Thyroid gland (tissue), 4 donors: ENCODE measurements at regions not wholly inside any gene's neighbourhood (a gene's known extent, or its start where the extent isn't known, plus 50 kb on each side); places are given as distances from the start of the nearest gene placed in this dataset.

Experiments used
- CTCF ChIP-seq, 6 experiments: fragments of 200-600 bp in 3 of 6; fragments of 450-650 bp in 3 of 6; sonication (generic) in 3 of 6; IDR thresholded peaks; one replicate each; pipeline ENCODE4 v1.5.1; 2016 to 2019; ENCODE audit warnings: antibody characterized with exemption in 6 of 6, mild to moderate bottlenecking in 2 of 6, inconsistent platforms in 1 of 6, moderate library complexity in 1 of 6
- POLR2A ChIP-seq, 2 donors: fragments of 450-650 bp; IDR thresholded peaks; one replicate each; pipeline ENCODE4 v1.6.1; 2017; ENCODE audit warnings: antibody characterized with exemption in 2 of 2, mild to moderate bottlenecking in 2 of 2, moderate library complexity in 1 of 2

DNA sequence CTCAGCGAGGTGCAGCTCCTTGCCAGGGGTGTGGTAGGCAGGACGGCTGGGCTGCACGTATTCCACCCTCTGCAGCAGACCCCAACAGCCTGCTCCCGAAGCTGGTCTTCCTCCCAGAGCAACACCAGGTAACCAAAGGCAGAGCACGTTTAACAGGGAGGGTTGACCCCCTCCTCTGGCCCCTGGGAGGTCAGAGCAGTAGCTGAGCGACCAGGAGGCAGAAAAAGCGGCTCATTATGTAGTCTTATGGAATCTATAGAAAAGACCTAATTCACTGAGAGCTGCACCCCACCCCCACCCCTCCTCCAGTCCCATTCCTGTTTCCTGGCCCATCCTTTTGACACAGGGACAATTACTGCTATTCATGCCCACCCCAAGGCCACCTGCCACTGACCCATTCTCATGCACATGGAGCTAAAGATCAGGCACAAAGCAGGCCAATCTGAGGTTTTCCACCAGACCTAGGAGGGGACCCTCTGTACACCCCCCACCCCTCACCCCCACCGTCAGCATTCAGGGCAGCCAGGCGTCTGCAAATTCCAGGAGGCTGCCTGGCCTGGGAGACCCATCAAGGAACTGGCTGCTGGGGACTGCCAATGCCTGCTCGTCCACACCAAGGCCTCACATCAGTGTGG, 60.9 kb upstream of the FZD7 start:
- no peak for TF ChIP-seq CTCF (IDR thresholded peaks at IDR 0.05)
- no peak for TF ChIP-seq POLR2A (IDR thresholded peaks at IDR 0.05)
